SU-DHL-6 (cell line): ENCODE measurements at regions not wholly inside any gene's neighbourhood (a gene's known extent, or its start where the extent isn't known, plus 50 kb on each side); places are given as distances from the start of the nearest gene placed in this dataset.

Experiments used
- EZH2phosphoT487 ChIP-seq: fragments of 200-600 bp; sonication (generic), shearing (Covaris generic); conservative IDR thresholded peaks from 2 replicates; pipeline ENCODE4 v1.6.1; 2018; ENCODE audit warnings: mild to moderate bottlenecking, antibody characterized with exemption, low read length, moderate library complexity, mixed read lengths
- TF ChIP-seq, protein P1 (sequence below): fragments of 200-600 bp; sonication (generic); IDR thresholded peaks from one replicate; pipeline ENCODE4 v1.5.1; 2017; ENCODE audit warnings: antibody characterized with exemption, mild to moderate bottlenecking, low read length, moderate library complexity; ENCODE audit not compliant: insufficient read depth, poor library complexity, severe bottlenecking

DNA sequence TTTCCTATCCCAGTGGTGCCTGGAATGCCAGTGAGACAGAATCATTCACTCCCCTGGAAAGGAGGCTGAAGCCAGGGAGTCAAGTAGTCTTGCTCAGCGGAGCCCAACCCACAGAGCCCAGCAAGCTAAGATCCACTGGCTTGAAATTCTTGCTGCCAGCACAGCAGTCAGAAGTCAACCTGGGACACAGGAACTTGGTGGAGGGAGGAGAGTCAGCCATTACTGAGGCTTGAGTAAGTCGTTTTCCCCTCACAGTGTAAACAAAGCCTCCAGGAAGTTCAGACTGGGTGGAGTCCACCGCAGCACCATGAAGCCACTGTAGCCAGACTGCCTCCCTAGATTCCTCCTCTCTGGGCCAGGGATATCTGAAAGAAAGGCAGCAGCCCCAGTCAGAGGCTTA is 283.2 kb upstream of the CPEB2 start:
- TF ChIP-seq, protein P1, sequence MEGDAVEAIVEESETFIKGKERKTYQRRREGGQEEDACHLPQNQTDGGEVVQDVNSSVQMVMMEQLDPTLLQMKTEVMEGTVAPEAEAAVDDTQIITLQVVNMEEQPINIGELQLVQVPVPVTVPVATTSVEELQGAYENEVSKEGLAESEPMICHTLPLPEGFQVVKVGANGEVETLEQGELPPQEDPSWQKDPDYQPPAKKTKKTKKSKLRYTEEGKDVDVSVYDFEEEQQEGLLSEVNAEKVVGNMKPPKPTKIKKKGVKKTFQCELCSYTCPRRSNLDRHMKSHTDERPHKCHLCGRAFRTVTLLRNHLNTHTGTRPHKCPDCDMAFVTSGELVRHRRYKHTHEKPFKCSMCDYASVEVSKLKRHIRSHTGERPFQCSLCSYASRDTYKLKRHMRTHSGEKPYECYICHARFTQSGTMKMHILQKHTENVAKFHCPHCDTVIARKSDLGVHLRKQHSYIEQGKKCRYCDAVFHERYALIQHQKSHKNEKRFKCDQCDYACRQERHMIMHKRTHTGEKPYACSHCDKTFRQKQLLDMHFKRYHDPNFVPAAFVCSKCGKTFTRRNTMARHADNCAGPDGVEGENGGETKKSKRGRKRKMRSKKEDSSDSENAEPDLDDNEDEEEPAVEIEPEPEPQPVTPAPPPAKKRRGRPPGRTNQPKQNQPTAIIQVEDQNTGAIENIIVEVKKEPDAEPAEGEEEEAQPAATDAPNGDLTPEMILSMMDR: no peak
- TF ChIP-seq EZH2phosphoT487: no peak
